GM12801 (cell line): ENCODE measurements at regions not wholly inside any gene's neighbourhood (a gene's known extent, or its start where the extent isn't known, plus 50 kb on each side); places are given as distances from the start of the nearest gene placed in this dataset.

Experiments
- TF ChIP-seq, protein P1 (sequence below): IDR thresholded peaks from one replicate; pipeline ENCODE4 v1.5.1; 2011; ENCODE audit warnings: control low read depth; ENCODE audit not compliant: insufficient read length; ENCODE audit errors: extremely low read depth

GRCh38 chr20:53786445-53787267 lies 193.0 kb upstream of the ZNF217 start:
- TF ChIP-seq, protein P1, sequence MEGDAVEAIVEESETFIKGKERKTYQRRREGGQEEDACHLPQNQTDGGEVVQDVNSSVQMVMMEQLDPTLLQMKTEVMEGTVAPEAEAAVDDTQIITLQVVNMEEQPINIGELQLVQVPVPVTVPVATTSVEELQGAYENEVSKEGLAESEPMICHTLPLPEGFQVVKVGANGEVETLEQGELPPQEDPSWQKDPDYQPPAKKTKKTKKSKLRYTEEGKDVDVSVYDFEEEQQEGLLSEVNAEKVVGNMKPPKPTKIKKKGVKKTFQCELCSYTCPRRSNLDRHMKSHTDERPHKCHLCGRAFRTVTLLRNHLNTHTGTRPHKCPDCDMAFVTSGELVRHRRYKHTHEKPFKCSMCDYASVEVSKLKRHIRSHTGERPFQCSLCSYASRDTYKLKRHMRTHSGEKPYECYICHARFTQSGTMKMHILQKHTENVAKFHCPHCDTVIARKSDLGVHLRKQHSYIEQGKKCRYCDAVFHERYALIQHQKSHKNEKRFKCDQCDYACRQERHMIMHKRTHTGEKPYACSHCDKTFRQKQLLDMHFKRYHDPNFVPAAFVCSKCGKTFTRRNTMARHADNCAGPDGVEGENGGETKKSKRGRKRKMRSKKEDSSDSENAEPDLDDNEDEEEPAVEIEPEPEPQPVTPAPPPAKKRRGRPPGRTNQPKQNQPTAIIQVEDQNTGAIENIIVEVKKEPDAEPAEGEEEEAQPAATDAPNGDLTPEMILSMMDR = no peak

GRCh38 chr20:53786071-53786444 lies 192.4 kb upstream of the ZNF217 start:
- TF ChIP-seq, protein P1 = no peak

DNA sequence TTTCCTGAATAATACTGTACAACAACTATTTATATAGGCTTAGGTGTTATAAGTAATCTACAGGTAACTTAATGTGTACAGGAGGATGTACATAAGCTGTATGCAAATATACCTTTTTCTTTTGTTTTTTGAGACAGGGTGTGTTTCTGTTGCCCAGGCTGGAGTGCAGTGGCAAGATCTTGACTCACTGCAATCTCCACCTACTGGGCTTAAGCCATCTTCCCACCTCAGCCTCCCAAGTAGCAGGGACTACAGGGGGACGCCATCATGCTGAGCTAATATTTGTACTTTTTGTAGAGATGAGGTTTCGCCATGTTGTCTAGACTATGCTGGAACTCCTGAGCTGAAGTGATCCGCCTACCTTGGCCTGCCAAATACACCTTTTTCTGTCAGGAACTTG lies 191.7 kb upstream of the ZNF217 start:
- TF ChIP-seq, protein P1 = no peak

DNA sequence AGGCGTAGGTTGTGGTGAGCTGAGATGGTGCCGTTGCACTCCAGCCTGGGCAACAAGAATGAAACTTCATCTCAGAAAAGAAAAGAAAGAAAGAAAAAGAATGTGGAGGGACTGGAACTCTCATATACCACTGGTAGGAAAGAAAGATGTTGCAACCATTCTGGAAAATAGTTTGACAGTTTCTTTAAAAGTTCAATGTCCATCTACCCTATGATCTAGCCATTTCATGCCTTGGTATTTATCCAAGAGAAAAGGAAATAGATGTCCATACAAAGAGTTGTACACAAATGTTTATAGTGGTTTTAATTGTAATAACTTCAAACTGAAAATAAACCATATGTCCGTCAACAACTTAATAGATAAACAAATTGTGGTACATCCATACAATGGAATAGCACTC lies 190.1 kb upstream of the ZNF217 start:
- TF ChIP-seq, protein P1 = no peak

DNA sequence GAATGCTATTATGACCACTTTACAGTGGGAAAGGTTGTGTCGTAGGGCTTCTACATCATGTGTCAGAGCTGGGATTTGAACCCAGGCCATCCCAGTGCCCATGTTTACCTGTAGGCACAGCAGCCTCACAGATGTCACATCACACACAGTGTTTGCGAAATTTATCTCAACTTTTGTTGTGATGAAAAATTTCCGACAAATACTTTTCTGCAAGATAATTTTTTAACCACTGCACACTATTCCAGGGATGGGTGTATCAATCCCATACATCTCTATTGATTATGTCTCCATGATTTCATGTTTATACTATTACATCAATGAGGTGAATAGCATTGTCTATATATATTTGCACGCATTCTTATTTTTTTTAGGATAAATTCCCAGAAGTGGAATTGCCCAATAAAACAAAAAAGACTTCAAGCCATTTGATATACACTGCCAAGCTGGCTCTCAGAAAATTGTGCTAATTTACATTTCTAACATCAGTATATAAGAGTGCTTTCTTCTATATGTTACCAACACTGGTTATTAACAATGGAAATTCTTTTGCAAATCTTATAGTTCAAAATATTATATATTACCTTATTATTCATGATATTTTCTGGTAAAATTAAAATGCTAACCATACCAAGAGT lies 189.1 kb upstream of the ZNF217 start:
- TF ChIP-seq, protein P1 = no peak

GRCh38 chr20:53779822-53780221 lies 186.2 kb upstream of the ZNF217 start:
- TF ChIP-seq, protein P1 = no peak

- TF ChIP-seq, protein P1 = no peak
Observed at GRCh38 chr20:53778736-53779135, 185.1 kb upstream of the ZNF217 start.
